ENCODE measurements at regions not wholly inside any gene's neighbourhood (a gene's known extent, or its start where the extent isn't known, plus 50 kb on each side); places are given as distances from the start of the nearest gene placed in this dataset.

DNA sequence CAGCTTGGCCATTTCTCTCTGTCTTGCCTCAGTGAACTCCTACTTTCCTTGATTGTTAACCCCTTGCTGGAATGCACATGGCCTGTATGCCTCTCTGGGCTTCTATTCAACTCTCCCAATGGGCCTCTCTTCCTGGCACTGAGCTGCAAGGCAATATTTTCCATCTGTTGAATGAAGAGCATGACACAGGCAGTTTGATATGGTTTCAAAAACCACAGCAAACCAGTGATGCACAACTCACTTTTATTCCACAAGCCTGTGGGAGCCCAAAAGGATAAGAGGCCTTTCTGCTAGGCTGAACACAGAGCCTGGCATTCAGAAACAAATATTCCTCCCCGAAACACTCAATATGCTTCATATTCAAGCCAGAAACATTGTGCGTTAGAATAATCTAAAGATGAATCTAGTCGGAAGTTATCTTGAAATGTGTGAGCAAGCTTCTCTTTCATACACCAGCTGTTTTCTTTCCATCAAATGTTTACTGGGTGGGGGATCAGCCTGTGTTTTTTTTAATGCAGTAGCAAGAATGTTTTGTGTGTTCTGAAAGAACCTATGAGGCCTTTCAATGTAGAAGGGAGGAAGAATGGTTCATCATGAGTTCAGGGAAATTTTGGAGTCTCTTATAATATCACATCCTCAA, 443.1 kb upstream of the SPRY2 start:
- POLR2A ChIA-PET: no interaction called here
- no peak overlapping the region for H3K4me2 ChIP-seq
- 76% methylated on average over 3 of the region's 3 CpGs for WGBS (ENCODE audit: missing lambda C conversion rate)
- no peak overlapping the region for H3K27ac ChIP-seq
- ATAC-seq (no peak), FAIRE-seq (no peak), DNase-seq (ENCODE audit: low read depth in 1 of 2, low spot score in 1 of 2) (no peak)
- no peaks in the 10 kb centered on the region for H3K4me1 ChIP-seq
- H3K4me3 ChIP-seq: no peak overlapping the region
- CTCF ChIA-PET: interaction anchor here (1.5 kb wide), 1 partner anchor 11 kb away, joined by 3 read pairs; no protein-coding TSS in a partner anchor
- TF ChIP-seq, protein P1, sequence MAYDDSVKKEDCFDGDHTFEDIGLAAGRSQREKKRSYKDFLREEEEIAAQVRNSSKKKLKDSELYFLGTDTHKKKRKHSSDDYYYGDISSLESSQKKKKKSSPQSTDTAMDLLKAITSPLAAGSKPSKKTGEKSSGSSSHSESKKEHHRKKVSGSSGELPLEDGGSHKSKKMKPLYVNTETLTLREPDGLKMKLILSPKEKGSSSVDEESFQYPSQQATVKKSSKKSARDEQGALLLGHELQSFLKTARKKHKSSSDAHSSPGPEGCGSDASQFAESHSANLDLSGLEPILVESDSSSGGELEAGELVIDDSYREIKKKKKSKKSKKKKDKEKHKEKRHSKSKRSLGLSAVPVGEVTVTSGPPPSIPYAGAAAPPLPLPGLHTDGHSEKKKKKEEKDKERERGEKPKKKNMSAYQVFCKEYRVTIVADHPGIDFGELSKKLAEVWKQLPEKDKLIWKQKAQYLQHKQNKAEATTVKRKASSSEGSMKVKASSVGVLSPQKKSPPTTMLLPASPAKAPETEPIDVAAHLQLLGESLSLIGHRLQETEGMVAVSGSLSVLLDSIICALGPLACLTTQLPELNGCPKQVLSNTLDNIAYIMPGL (CRISPR knock-in tag; IDR thresholded peaks at IDR 0.05; ENCODE audit: borderline replicate concordance): no peak
- TF ChIP-seq RARB (CRISPR knock-in tag; IDR thresholded peaks at IDR 0.05) (no peak), SMC3 (IDR thresholded peaks at IDR 0.05) (no peak), FOSB (CRISPR knock-in tag; IDR thresholded peaks at IDR 0.05) (no peak), FOXS1 (CRISPR knock-in tag; IDR thresholded peaks at IDR 0.05) (no peak), HOXB5 (CRISPR knock-in tag; IDR thresholded peaks at IDR 0.05) (no peak), HOXA7 (CRISPR knock-in tag; IDR thresholded peaks at IDR 0.05) (no peak), POLR2AphosphoS2 (conservative IDR thresholded peaks at IDR 0.05; ENCODE audit: low read length) (no peak), SREBF2 (IDR thresholded peaks at IDR 0.05) (no peak), MYC (IDR thresholded peaks at IDR 0.05; ENCODE audit: borderline replicate concordance, low read length) (no peak), TFCP2L1 (CRISPR knock-in tag; IDR thresholded peaks at IDR 0.05) (no peak)
- TF ChIP-seq, protein P2, sequence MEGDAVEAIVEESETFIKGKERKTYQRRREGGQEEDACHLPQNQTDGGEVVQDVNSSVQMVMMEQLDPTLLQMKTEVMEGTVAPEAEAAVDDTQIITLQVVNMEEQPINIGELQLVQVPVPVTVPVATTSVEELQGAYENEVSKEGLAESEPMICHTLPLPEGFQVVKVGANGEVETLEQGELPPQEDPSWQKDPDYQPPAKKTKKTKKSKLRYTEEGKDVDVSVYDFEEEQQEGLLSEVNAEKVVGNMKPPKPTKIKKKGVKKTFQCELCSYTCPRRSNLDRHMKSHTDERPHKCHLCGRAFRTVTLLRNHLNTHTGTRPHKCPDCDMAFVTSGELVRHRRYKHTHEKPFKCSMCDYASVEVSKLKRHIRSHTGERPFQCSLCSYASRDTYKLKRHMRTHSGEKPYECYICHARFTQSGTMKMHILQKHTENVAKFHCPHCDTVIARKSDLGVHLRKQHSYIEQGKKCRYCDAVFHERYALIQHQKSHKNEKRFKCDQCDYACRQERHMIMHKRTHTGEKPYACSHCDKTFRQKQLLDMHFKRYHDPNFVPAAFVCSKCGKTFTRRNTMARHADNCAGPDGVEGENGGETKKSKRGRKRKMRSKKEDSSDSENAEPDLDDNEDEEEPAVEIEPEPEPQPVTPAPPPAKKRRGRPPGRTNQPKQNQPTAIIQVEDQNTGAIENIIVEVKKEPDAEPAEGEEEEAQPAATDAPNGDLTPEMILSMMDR (IDR thresholded peaks at IDR 0.05): no peak
- TF ChIP-seq, protein P3, sequence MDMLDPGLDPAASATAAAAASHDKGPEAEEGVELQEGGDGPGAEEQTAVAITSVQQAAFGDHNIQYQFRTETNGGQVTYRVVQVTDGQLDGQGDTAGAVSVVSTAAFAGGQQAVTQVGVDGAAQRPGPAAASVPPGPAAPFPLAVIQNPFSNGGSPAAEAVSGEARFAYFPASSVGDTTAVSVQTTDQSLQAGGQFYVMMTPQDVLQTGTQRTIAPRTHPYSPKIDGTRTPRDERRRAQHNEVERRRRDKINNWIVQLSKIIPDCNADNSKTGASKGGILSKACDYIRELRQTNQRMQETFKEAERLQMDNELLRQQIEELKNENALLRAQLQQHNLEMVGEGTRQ (IDR thresholded peaks at IDR 0.05): no peak
- no peaks in the 10 kb centered on the region for H3K9me3 ChIP-seq

DNA sequence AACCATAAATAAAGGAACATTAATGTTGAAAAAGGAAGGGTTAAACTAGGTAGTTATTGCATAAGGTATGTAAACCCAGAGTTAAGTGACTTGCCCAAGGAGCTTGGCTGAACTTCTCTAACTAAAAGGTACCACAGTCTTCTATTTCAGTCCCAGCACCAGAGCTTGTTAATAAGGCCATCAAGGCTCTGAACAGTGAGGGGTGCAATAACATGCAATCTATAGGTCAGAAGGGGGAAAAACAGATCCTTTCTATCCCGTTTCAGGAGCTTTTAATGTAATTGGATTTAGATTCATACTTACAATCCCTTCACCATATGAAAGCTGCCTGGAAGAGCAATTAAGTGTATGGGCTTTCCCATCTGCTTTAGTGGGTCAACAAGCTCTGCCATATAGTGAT, 441.5 kb upstream of the SPRY2 start:
- Histone ChIP-seq H3K27ac (no peak overlapping the region), H3K4me1 (no peaks in the 10 kb centered on the region), H3K4me3 (no peak overlapping the region), H3K9me3 (no peaks in the 10 kb centered on the region), H3K4me2 (no peak overlapping the region)
- TF ChIP-seq CBX2 (IDR thresholded peaks at IDR 0.05; ENCODE audit: borderline replicate concordance, low read depth) (no peak), JUN (IDR thresholded peaks at IDR 0.05) (no peak), ZSCAN20 (CRISPR knock-in tag; IDR thresholded peaks at IDR 0.05) (no peak), KDM5A (IDR thresholded peaks at IDR 0.05) (no peak), RARB (CRISPR knock-in tag; IDR thresholded peaks at IDR 0.05) (no peak), HDAC2 (IDR thresholded peaks at IDR 0.05) (no peak)
- TF ChIP-seq, protein P4, sequence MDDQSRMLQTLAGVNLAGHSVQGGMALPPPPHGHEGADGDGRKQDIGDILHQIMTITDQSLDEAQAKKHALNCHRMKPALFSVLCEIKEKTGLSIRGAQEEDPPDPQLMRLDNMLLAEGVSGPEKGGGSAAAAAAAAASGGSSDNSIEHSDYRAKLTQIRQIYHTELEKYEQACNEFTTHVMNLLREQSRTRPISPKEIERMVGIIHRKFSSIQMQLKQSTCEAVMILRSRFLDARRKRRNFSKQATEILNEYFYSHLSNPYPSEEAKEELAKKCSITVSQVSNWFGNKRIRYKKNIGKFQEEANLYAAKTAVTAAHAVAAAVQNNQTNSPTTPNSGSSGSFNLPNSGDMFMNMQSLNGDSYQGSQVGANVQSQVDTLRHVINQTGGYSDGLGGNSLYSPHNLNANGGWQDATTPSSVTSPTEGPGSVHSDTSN (IDR thresholded peaks at IDR 0.05): no peak
- DNase-seq (ENCODE audit: low read depth in 1 of 2, low spot score in 1 of 2): no peak
- ChIA-PET CTCF (no interaction called here), POLR2A (no interaction called here)
- no peak for FAIRE-seq
- no peak for ATAC-seq
- 0% methylated on average over 1 of the region's 1 CpG for WGBS (ENCODE audit: missing lambda C conversion rate)

DNA sequence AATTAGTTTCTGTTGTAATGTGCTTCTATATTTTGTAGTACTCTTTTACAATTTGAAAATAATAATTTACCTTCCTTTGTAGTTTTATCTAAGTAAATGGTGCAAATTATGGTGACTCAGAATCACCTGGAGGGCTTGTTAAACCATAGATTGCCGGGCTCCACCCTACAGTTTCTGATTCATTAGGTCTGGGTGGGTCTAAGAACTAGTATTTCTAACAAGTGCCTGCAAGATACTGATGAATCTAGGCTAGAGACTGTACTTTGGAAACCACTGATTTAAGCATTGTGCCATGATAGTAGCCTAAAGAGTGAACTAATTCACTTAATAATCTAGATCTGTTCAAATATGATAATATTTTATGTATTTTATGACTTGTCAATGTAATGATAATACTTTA, 437.4 kb upstream of the SPRY2 start:
- ATAC-seq (no peak), DNase-seq (ENCODE audit: low read depth in 1 of 2, low spot score in 1 of 2) (no peak), FAIRE-seq (no peak)
- ChIA-PET POLR2A (no interaction called here), CTCF (no interaction called here)
- H3K4me1 ChIP-seq: no peaks in the 10 kb centered on the region
- no peak overlapping the region for H3K4me3 ChIP-seq
- WGBS (ENCODE audit: missing lambda C conversion rate): 8% methylated on average over 1 of the region's 1 CpG
- no peaks in the 10 kb centered on the region for H3K9me3 ChIP-seq
- no peak overlapping the region for H3K4me2 ChIP-seq
- no peak overlapping the region for H3K27ac ChIP-seq
- TF ChIP-seq RAD21 (conservative IDR thresholded peaks at IDR 0.05 in 1 of 2, IDR thresholded peaks at IDR 0.05 in 1 of 2) (no peak), MAFK (IDR thresholded peaks at IDR 0.05; ENCODE audit: partially characterized antibody) (no peak), EHF (CRISPR knock-in tag; IDR thresholded peaks at IDR 0.05) (no peak), MYC (IDR thresholded peaks at IDR 0.05; ENCODE audit: borderline replicate concordance, low read length) (no peak), POLR2A (IDR thresholded peaks at IDR 0.05; ENCODE audit: low read length) (no peak), ZSCAN20 (CRISPR knock-in tag; IDR thresholded peaks at IDR 0.05) (no peak), POLR2AphosphoS2 (conservative IDR thresholded peaks at IDR 0.05; ENCODE audit: low read length) (no peak), HEYL (CRISPR knock-in tag; IDR thresholded peaks at IDR 0.05) (no peak), FOSL2 (IDR thresholded peaks at IDR 0.05) (no peak), FOSL2 (CRISPR knock-in tag; IDR thresholded peaks at IDR 0.05) (no peak), CBX8 (IDR thresholded peaks at IDR 0.05) (no peak), RCOR1 (IDR thresholded peaks at IDR 0.05; ENCODE audit: low read depth, low read length) (no peak), ESRRA (IDR thresholded peaks at IDR 0.05; ENCODE audit: borderline replicate concordance, low read length) (no peak), ZC3H11A (IDR thresholded peaks at IDR 0.05) (no peak)
- TF ChIP-seq, protein P5, sequence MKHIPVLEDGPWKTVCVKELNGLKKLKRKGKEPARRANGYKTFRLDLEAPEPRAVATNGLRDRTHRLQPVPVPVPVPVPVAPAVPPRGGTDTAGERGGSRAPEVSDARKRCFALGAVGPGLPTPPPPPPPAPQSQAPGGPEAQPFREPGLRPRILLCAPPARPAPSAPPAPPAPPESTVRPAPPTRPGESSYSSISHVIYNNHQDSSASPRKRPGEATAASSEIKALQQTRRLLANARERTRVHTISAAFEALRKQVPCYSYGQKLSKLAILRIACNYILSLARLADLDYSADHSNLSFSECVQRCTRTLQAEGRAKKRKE (CRISPR knock-in tag; IDR thresholded peaks at IDR 0.05; ENCODE audit: low read depth): no peak

Measured in A549 (cell line).